ENCODE measurements at regions not wholly inside any gene's neighbourhood (a gene's known extent, or its start where the extent isn't known, plus 50 kb on each side); places are given as distances from the start of the nearest gene placed in this dataset.
"Not testable (repeated sequence)": the region's sequence is repeated elsewhere in the genome, so short reads cannot be mapped to it uniquely, and the experiment has no call there.

GRCh38 chr10:80946957-80947726, 409.4 kb downstream of the SH2D4B start:
- no peak for DNase-seq (ENCODE audit: low read depth)

GRCh38 chr10:80949785-80950184, 412.1 kb downstream of the SH2D4B start:
- DNase-seq (ENCODE audit: low read depth): no peak

GRCh38 chr10:80952436-80952835, 414.7 kb downstream of the SH2D4B start:
- no peak for DNase-seq (ENCODE audit: low read depth)

GRCh38 chr10:80957161-80957560, 419.5 kb downstream of the SH2D4B start:
- no peak for DNase-seq (ENCODE audit: low read depth)

GRCh38 chr10:80964179-80964578, 426.5 kb downstream of the SH2D4B start:
- no peak for DNase-seq (ENCODE audit: low read depth)

- no peak for DNase-seq (ENCODE audit: low read depth)
Measured at GRCh38 chr10:80964955-80965614, 427.4 kb downstream of the SH2D4B start.

- no peak for DNase-seq (ENCODE audit: low read depth)
Measured at GRCh38 chr10:80966326-80966986, 428.8 kb downstream of the SH2D4B start.

- DNase-seq (ENCODE audit: low read depth): not testable (repeated sequence)
Measured at GRCh38 chr10:80967357-80967756, 429.7 kb downstream of the SH2D4B start.

- DNase-seq (ENCODE audit: low read depth): no peak
Measured at GRCh38 chr10:80968903-80969302, 431.2 kb downstream of the SH2D4B start.

- no peak for DNase-seq (ENCODE audit: low read depth)
Measured at GRCh38 chr10:80971461-80971860, 433.8 kb downstream of the SH2D4B start.

- no peak for DNase-seq (ENCODE audit: low read depth)
Measured at GRCh38 chr10:80976658-80977057, 439.0 kb downstream of the SH2D4B start.

- no peak for DNase-seq (ENCODE audit: low read depth)
Measured at GRCh38 chr10:80985102-80985501, 447.4 kb downstream of the SH2D4B start.

- no peak for DNase-seq (ENCODE audit: low read depth)
Measured at GRCh38 chr10:80986596-80986995, 448.9 kb downstream of the SH2D4B start.

GRCh38 chr10:80988755-80989154, 451.1 kb downstream of the SH2D4B start:
- no peak for DNase-seq (ENCODE audit: low read depth)

GRCh38 chr10:80996615-80997193, 459.0 kb downstream of the SH2D4B start:
- DNase-seq (ENCODE audit: low read depth): no peak

GRCh38 chr10:81000781-81001180, 463.1 kb downstream of the SH2D4B start:
- no peak for DNase-seq (ENCODE audit: low read depth)

GRCh38 chr10:81002382-81002781, 464.7 kb downstream of the SH2D4B start:
- DNase-seq (ENCODE audit: low read depth): no peak

GRCh38 chr10:81007872-81008271, 470.2 kb downstream of the SH2D4B start:
- DNase-seq (ENCODE audit: low read depth): no peak

- DNase-seq (ENCODE audit: low read depth): no peak
Measured at GRCh38 chr10:81008726-81009125, 471.0 kb downstream of the SH2D4B start.

- DNase-seq (ENCODE audit: low read depth): no peak
Measured at GRCh38 chr10:81009296-81009695, 471.6 kb downstream of the SH2D4B start.

GRCh38 chr10:81013771-81014170, 476.1 kb downstream of the SH2D4B start:
- DNase-seq (ENCODE audit: low read depth): no peak

GRCh38 chr10:81019029-81019890, 481.6 kb downstream of the SH2D4B start:
- no peak for DNase-seq (ENCODE audit: low read depth)
